Mucosa of rectum (tissue), 2 donors: ENCODE measurements at regions not wholly inside any gene's neighbourhood (a gene's known extent, or its start where the extent isn't known, plus 50 kb on each side); places are given as distances from the start of the nearest gene placed in this dataset.
"Not testable (repeated sequence)": the region's sequence is repeated elsewhere in the genome, so short reads cannot be mapped to it uniquely, and the experiment has no call there.

Experiments used
- H3K27ac ChIP-seq, 2 donors: one replicate each; pipeline ENCODE4 v1.7.0; 2013; ENCODE audit warnings: inconsistent platforms in 2 of 2, low read depth in 2 of 2, low read length in 2 of 2
- H3K27me3 ChIP-seq, 2 donors: one replicate each; pipeline ENCODE4 v1.7.0; 2013; ENCODE audit warnings: low read length in 2 of 2; ENCODE audit not compliant: control insufficient read depth in 2 of 2, insufficient read depth in 2 of 2
- H3K36me3 ChIP-seq, 2 donors: one replicate each; pipeline ENCODE4 v1.7.0; 2013; ENCODE audit warnings: low read length in 2 of 2; ENCODE audit not compliant: control insufficient read depth in 2 of 2, insufficient read depth in 2 of 2
- H3K4me1 ChIP-seq, 2 donors: one replicate each; pipeline ENCODE4 v1.7.0; 2013; ENCODE audit warnings: low read length in 2 of 2, mild to moderate bottlenecking in 1 of 2; ENCODE audit not compliant: control insufficient read depth in 2 of 2, insufficient read depth in 2 of 2
- H3K4me3 ChIP-seq, 2 donors: one replicate each; pipeline ENCODE4 v1.7.0; 2013; ENCODE audit warnings: low read length in 2 of 2
- H3K9ac ChIP-seq, 2 donors: one replicate each; pipeline ENCODE4 v1.7.0; 2013; ENCODE audit warnings: low read length in 2 of 2, low read depth in 1 of 2, mild to moderate bottlenecking in 1 of 2
- H3K9me3 ChIP-seq, 2 donors: one replicate each; pipeline ENCODE4 v1.7.0; 2013; ENCODE audit warnings: low read length in 2 of 2; ENCODE audit not compliant: control insufficient read depth in 2 of 2
- donor health status: healthy.
- donor health status: Normal muscosa, but diverticular disease.

DNA sequence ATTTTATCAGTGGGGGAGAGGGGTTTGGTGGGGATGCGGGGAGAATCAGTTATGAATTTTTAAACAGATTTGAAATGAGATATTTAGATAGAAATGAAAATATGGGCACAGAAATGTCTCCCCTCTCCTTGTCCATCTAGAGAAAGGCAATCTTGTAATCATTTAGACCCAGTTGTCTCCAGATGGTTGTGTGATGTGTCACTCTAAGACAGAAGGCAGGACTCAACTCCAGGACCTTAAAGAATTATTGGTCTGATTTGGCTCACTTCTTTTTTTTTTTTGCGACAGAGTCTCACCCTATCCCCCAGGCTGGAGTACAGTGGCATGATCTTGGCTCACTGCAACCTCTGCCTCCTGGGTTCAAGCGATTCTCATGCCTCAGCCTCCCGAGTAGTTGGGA, 77.2 kb downstream of the EOMES start:
- no peaks in the 10 kb centered on the region for H3K9me3 ChIP-seq
- no peak overlapping the region for H3K4me3 ChIP-seq
- H3K36me3 ChIP-seq = no peaks in the 10 kb centered on the region
- H3K4me1 ChIP-seq = peaks cover 0 to 2% of the 10 kb centered on the region in 2 donors
- H3K27me3 ChIP-seq = no peaks in the 10 kb centered on the region
- H3K27ac ChIP-seq = no peak overlapping the region
- no peak overlapping the region for H3K9ac ChIP-seq

DNA sequence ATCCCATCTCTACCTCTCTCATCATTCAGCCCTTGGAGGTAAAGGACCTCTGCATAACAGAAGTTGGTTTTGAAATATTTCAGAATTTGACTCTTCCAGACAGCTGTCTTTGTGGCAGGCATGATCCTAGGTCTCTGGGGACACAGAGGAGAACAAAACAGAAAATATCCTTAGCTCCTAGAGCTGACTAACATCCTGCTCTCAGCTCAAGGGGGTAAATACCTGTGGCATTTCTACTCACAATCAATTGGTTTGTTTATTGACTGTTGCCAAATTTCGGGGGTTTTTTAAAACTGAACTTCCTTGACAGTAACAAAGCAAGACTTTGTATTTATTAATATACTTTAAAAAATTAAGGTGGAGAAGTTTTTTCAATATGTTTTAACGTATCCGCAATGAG, 78.8 kb downstream of the EOMES start:
- no peak overlapping the region for H3K9ac ChIP-seq
- no peaks in the 10 kb centered on the region for H3K9me3 ChIP-seq
- H3K36me3 ChIP-seq = no peaks in the 10 kb centered on the region
- no peaks in the 10 kb centered on the region for H3K27me3 ChIP-seq
- H3K4me1 ChIP-seq = peaks cover 0 to 2% of the 10 kb centered on the region in 2 donors
- no peak overlapping the region for H3K27ac ChIP-seq
- no peak overlapping the region for H3K4me3 ChIP-seq

DNA sequence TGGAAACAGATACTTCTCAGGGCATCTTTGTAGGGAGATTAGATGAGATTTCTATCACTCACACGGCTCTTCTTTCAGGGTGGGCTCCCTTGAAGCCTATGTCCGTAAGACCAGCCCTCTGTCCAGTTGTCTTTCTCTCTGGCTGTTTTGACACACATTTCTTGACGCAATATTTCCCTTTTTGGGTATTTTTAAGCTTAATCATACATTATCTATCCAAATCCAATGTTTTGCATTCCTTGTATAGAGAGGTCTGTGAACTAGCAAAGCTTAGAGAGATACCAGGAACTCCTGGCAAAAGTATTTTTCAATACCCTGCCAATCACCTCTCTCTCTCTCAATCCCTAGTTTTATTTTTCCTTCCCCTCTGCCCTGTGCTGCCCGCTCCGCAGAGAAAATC, 79.3 kb downstream of the EOMES start:
- H3K9me3 ChIP-seq = no peaks in the 10 kb centered on the region
- no peak overlapping the region for H3K4me3 ChIP-seq
- H3K9ac ChIP-seq = no peak overlapping the region
- no peak overlapping the region for H3K27ac ChIP-seq
- H3K27me3 ChIP-seq = no peaks in the 10 kb centered on the region
- H3K4me1 ChIP-seq = peaks cover 0 to 2% of the 10 kb centered on the region in 2 donors
- no peaks in the 10 kb centered on the region for H3K36me3 ChIP-seq

DNA sequence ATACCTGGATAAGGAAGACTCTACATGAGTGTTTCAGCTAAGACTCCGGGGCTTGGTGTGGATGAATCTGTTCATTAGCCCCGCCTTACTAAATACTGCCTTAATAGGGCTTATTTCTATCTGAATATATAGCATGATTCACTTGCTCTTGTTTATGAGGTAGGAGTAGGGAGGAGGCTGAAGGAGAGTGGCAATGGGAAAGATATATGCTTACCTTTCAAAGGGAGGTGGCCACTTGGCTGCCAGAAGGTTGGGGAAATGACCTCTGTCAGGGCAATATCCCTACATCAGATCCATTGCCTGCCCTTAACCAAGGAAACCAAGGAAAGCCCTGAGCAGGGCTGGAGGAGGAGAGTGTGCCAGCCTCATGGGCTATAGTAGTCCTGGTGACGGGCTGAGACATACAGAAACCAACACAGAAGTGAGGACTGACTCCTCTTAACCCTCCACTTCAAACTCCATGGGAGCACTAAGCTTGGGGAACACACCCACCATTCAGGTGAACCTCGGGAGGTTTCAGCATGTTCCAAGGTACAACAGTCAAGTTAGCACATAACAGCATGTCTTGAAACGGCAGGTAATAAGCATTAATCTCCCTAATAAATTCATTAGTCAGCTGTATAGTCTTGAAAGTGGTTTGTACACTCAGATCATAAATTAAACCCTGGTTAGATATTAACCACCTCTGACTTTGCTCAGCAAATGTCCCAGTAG, 80.1 kb downstream of the EOMES start:
- no peaks in the 10 kb centered on the region for H3K27me3 ChIP-seq
- H3K4me1 ChIP-seq = peaks cover 0 to 2% of the 10 kb centered on the region in 2 donors
- H3K4me3 ChIP-seq = no peak overlapping the region
- H3K9ac ChIP-seq = no peak overlapping the region
- no peaks in the 10 kb centered on the region for H3K36me3 ChIP-seq
- no peak overlapping the region for H3K27ac ChIP-seq
- H3K9me3 ChIP-seq = no peaks in the 10 kb centered on the region

DNA sequence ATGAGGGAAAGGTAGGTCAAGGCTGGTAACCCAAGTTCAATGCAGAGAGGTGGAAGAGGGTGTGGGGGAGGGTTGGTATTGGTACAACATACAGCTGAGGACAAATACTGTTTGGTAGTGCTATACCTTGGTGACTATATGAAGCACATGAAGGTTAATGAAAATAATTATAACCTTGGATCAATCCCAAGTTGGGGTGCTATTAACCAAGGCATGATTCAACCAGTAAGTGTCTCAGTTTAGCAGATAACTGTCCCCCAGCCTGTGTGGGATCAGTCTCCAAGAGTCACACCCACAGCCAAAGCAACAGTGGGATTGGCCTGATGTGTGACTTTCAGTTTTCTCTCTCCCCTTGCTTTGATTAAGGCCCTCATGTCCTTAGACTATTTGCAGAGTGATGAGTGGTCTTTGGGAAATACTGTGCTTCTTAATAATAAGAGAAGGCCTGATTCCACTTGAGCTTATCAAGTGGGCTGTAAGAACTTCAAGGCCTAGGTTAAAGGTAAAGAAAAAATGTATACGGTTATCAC, 80.8 kb downstream of the EOMES start:
- peaks cover 0 to 2% of the 10 kb centered on the region in 2 donors for H3K4me1 ChIP-seq
- H3K9me3 ChIP-seq = no peaks in the 10 kb centered on the region
- H3K4me3 ChIP-seq = no peak overlapping the region
- no peaks in the 10 kb centered on the region for H3K27me3 ChIP-seq
- no peak overlapping the region for H3K9ac ChIP-seq
- H3K27ac ChIP-seq = no peak overlapping the region
- no peaks in the 10 kb centered on the region for H3K36me3 ChIP-seq

DNA sequence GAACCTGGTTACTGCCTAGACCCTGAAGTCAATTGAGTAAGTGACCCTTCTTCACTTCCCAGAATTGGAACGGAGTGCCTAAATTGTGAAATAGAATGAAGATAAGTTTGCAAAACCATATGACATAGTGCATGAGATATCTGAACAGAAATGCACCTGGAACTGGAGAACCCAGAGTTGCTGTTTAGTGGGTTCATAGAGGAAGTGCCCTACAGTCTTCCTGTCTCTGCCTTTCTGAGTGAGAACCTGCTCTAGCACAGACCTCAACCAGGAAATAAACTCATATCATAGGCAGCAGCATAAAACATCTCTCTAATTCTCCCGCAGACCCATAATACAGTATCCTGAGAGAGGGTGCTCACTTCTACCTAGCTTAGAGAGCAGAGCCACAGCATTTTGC, 82.9 kb downstream of the EOMES start:
- no peaks in the 10 kb centered on the region for H3K9me3 ChIP-seq
- no peak overlapping the region for H3K9ac ChIP-seq
- H3K36me3 ChIP-seq = no peaks in the 10 kb centered on the region
- H3K4me3 ChIP-seq = no peak overlapping the region
- H3K4me1 ChIP-seq = peaks cover 0 to 2% of the 10 kb centered on the region in 2 donors
- no peaks in the 10 kb centered on the region for H3K27me3 ChIP-seq
- no peak overlapping the region for H3K27ac ChIP-seq

DNA sequence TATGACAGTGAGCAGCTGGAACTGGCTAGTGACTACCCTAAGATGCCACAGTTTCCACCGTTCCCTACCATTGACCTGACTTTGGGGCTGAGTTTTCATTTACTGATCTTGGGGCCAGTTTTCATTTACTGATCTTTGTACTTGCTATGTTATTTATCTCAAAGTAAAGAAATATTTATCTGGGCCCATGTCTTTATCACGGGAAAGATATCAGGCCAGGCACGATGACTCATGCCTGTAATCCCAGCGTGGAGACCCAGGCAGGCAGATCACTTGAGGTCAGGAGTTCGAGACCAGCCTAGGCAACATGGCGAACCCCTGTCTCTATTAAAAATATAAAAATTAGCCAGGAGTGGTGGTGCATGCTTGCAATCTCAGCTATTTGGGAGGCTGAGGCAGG, 83.5 kb downstream of the EOMES start:
- H3K27me3 ChIP-seq = no peaks in the 10 kb centered on the region
- H3K36me3 ChIP-seq = no peaks in the 10 kb centered on the region
- no peak overlapping the region for H3K27ac ChIP-seq
- H3K4me1 ChIP-seq = peaks cover 0 to 2% of the 10 kb centered on the region in 2 donors
- no peaks in the 10 kb centered on the region for H3K9me3 ChIP-seq
- H3K9ac ChIP-seq = no peak overlapping the region
- no peak overlapping the region for H3K4me3 ChIP-seq

DNA sequence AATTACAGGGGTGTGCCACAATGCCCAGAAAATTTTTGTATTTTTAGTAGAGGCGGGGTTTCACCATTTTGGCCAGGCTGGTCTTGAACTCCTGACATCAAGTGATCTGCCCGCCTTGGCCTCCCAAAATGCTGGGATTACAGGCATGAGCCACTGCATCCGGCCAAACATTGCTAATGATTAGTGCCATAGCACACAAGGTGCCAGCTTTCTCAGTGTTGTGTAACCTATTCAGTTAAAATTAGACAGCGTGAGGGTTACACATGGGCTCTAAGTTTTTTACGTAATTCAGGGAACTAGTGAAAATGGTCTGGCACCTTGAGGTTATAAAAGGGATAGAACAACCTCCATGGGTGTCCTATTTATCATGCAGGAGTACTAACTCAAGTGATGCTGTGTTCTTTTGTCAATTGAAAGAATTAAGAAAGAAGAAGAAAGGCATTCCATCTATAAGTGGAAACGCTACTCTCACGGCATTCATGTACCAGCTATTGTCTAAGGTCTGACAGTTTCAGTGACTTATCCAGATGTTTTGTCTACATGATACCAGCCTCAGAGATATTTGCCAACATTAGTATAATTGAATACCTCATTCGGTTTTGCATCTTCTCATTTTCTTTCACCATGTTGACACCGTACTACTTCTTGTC, 84.7 kb downstream of the EOMES start:
- peaks cover 0 to 2% of the 10 kb centered on the region in 2 donors for H3K4me1 ChIP-seq
- H3K4me3 ChIP-seq = no peak overlapping the region
- H3K9ac ChIP-seq = no peak overlapping the region
- no peaks in the 10 kb centered on the region for H3K9me3 ChIP-seq
- no peaks in the 10 kb centered on the region for H3K27me3 ChIP-seq
- H3K27ac ChIP-seq = no peak overlapping the region
- no peaks in the 10 kb centered on the region for H3K36me3 ChIP-seq

DNA sequence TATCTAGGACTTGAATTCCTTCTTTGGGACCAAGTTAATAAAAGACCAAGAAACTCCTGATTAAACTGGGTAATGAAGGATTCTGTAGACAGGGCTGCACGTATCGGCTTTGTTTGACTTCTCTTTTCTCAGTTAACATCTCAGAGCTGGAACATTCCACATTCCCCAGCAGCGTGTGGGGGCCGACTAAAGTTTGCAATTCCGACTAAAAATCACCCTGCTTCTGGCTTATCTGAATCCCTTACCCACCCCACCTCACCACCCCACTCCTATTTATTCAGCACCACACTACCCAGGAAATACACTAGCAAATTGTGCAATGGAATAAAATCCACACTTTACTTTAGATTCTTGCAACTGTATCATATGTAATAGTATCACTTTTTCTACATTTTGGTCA, 87.1 kb downstream of the EOMES start:
- not testable (repeated sequence) for H3K4me3 ChIP-seq, H3K36me3 ChIP-seq, H3K9me3 ChIP-seq, H3K27ac ChIP-seq, H3K27me3 ChIP-seq, H3K4me1 ChIP-seq, H3K9ac ChIP-seq

DNA sequence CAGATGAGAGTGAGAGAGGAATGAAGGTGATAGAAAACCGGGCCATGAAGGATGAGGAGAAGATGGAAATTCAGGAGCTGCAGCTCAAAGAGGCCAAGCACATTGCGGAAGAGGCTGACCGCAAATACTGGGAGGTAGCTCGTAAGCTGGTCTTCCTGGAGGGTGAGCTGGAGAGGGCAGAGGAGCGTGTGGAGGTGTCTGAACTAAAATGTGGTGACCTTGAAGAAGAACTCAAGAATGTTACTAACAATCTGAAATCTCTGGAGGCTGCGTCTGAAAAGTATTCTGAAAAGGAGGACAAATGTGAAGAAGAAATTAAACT, 88.9 kb downstream of the EOMES start:
- Histone ChIP-seq H3K9ac (peak overlapping the region; percentile 79), H3K27ac (peak overlapping the region; percentile 62 to 83), H3K27me3 (no peaks in the 10 kb centered on the region), H3K9me3 (no peaks in the 10 kb centered on the region), H3K4me3 (peak overlapping the region; percentile 73 to 85), H3K4me1 (no peaks in the 10 kb centered on the region), H3K36me3 (no peaks in the 10 kb centered on the region)
